ENCODE measurements at regions not wholly inside any gene's neighbourhood (a gene's known extent, or its start where the extent isn't known, plus 50 kb on each side); places are given as distances from the start of the nearest gene placed in this dataset.

GRCh38 chr2:600542-601386, 76.4 kb downstream of the TMEM18 start:
- no peak for TF ChIP-seq CTCF (IDR thresholded peaks at IDR 0.05; ENCODE audit: insufficient read depth, low read length, severe bottlenecking)
- no peak overlapping the region for H3K4me3 ChIP-seq (ENCODE audit: low read depth, low read length)
- H3K36me3 ChIP-seq (ENCODE audit: control insufficient read depth, insufficient read depth, low read length): no peaks in the 10 kb centered on the region
- no peak for DNase-seq (ENCODE audit: low read depth)
- no peaks in the 10 kb centered on the region for H3K27me3 ChIP-seq (ENCODE audit: control insufficient read depth, insufficient read depth, low read length)
- no peak for FAIRE-seq

GRCh38 chr2:599601-600000, 77.6 kb downstream of the TMEM18 start:
- no peak for TF ChIP-seq CTCF (IDR thresholded peaks at IDR 0.05; ENCODE audit: insufficient read depth, low read length, severe bottlenecking)
- no peak for FAIRE-seq

GRCh38 chr2:598058-598802, 79.0 kb downstream of the TMEM18 start:
- H3K36me3 ChIP-seq (ENCODE audit: control insufficient read depth, insufficient read depth, low read length): no peaks in the 10 kb centered on the region
- H3K27me3 ChIP-seq (ENCODE audit: control insufficient read depth, insufficient read depth, low read length): no peaks in the 10 kb centered on the region
- no peak for TF ChIP-seq CTCF (IDR thresholded peaks at IDR 0.05; ENCODE audit: insufficient read depth, low read length, severe bottlenecking)
- DNase-seq (ENCODE audit: low read depth) (no peak), FAIRE-seq (no peak)
- no peak overlapping the region for H3K4me3 ChIP-seq (ENCODE audit: low read depth, low read length)

More at GRCh38 chr2:599601-600000, 77.6 kb downstream of the TMEM18 start:
- Histone ChIP-seq H3K36me3 (ENCODE audit: control insufficient read depth, insufficient read depth, low read length) (no peaks in the 10 kb centered on the region), H3K27me3 (ENCODE audit: control insufficient read depth, insufficient read depth, low read length) (no peaks in the 10 kb centered on the region), H3K4me3 (ENCODE audit: low read depth, low read length) (no peak overlapping the region)
- no peak for DNase-seq (ENCODE audit: low read depth)

- Histone ChIP-seq H3K36me3 (ENCODE audit: control insufficient read depth, insufficient read depth, low read length) (no peaks in the 10 kb centered on the region), H3K4me3 (ENCODE audit: low read depth, low read length) (no peak overlapping the region), H3K27me3 (ENCODE audit: control insufficient read depth, insufficient read depth, low read length) (no peaks in the 10 kb centered on the region)
- DNase-seq (ENCODE audit: low read depth): no peak
- TF ChIP-seq CTCF (IDR thresholded peaks at IDR 0.05; ENCODE audit: insufficient read depth, low read length, severe bottlenecking): no peak
- FAIRE-seq: no peak
These were observed 81.2 kb downstream of the TMEM18 start for GRCh38 chr2:595831-596592.

- DNase-seq (ENCODE audit: low read depth) (no peak), FAIRE-seq (no peak)
- Histone ChIP-seq H3K36me3 (ENCODE audit: control insufficient read depth, insufficient read depth, low read length) (no peaks in the 10 kb centered on the region), H3K4me3 (ENCODE audit: low read depth, low read length) (no peak overlapping the region), H3K27me3 (ENCODE audit: control insufficient read depth, insufficient read depth, low read length) (no peaks in the 10 kb centered on the region)
- no peak for TF ChIP-seq CTCF (IDR thresholded peaks at IDR 0.05; ENCODE audit: insufficient read depth, low read length, severe bottlenecking)
These were observed 81.9 kb downstream of the TMEM18 start for GRCh38 chr2:595141-595815.
